Muscle layer of colon (tissue), 2 donors: ENCODE measurements at regions not wholly inside any gene's neighbourhood (a gene's known extent, or its start where the extent isn't known, plus 50 kb on each side); places are given as distances from the start of the nearest gene placed in this dataset.

Experiments
- H3K27ac ChIP-seq: one replicate; pipeline ENCODE4 v1.7.0; 2013; ENCODE audit warnings: low read depth, mild to moderate bottlenecking, low read length, moderate library complexity
- H3K27me3 ChIP-seq, 2 donors: one replicate each; pipeline ENCODE4 v1.7.0; 2013; ENCODE audit warnings: low read length in 2 of 2, mild to moderate bottlenecking in 2 of 2; ENCODE audit not compliant: insufficient read depth in 2 of 2, control insufficient read depth in 1 of 2
- H3K36me3 ChIP-seq: one replicate; pipeline ENCODE4 v1.7.0; 2013; ENCODE audit warnings: mild to moderate bottlenecking, low read length; ENCODE audit not compliant: insufficient read depth
- H3K4me1 ChIP-seq: one replicate; pipeline ENCODE4 v1.7.0; 2013; ENCODE audit warnings: mild to moderate bottlenecking, low read length; ENCODE audit not compliant: insufficient read depth
- H3K4me3 ChIP-seq, 2 donors: one replicate each; pipeline ENCODE4 v1.7.0; 2013; ENCODE audit warnings: low read length in 2 of 2, low read depth in 1 of 2, mild to moderate bottlenecking in 1 of 2, moderate library complexity in 1 of 2
- H3K9ac ChIP-seq: one replicate; pipeline ENCODE4 v1.7.0; 2013; ENCODE audit warnings: low read length
- H3K9me3 ChIP-seq: one replicate; pipeline ENCODE4 v1.7.0; 2013; ENCODE audit warnings: mild to moderate bottlenecking, low read length
- donor health status: abdominal sarcoma.
- donor health status: Adenocarcinoma of cecum.

DNA sequence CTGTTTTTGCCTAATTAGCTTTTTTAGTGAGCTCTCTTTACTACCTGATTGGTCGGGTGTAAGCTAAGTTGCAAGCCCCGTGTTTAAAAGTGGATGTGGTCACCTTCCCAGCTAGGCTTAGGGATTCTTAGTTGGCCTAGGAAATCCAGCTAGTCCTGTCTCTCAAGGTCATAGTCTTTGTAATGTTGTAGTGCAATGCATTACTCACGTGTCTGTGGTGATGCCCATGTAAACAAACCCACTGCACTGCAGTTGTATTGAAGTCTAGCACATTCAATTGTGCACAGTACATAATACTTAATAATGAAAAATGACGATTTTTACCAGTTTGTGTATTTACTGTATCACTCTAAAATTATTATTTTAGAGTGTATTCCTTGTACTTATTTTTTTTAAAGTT is 335.5 kb downstream of the NUAK1 start:
- no peak overlapping the region for H3K9ac ChIP-seq
- H3K4me3 ChIP-seq: no peak overlapping the region
- H3K36me3 ChIP-seq: no peaks in the 10 kb centered on the region
- H3K27me3 ChIP-seq: no peaks in the 10 kb centered on the region
- H3K27ac ChIP-seq: no peak overlapping the region
- no peaks in the 10 kb centered on the region for H3K9me3 ChIP-seq
- H3K4me1 ChIP-seq: no peaks in the 10 kb centered on the region

DNA sequence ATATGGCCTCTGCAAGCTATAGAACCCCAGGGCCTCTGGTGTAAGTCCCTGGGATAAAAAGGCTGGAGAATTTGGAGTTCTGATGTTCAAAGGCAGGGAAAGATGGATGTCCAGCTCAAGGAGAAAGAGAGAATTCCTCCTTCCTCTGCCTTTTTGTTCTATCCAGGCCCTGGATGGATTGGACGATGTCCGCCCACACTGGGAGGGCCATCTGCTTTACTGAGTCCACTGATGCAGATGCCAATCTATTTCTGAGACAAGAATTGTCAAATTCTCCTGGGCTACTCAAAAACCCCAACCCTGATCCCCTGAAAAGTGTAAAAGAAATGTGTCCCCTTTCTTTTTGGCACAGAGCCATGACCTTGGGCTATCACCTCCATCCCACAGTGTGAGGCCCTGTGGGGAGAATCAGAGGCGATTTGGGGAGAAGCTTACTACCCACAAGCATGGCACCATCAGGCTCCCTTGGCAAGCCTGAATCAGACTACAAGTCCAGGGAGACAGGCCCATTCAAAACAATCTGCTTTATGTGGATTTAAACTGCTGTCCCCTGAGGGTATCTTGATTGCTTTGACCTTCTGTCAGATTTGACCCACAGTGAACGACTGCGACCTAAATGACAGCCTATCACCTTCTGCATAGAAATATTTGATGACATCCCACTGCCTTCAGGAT is 334.0 kb downstream of the NUAK1 start:
- H3K9ac ChIP-seq: no peak overlapping the region
- no peak overlapping the region for H3K27ac ChIP-seq
- H3K9me3 ChIP-seq: no peaks in the 10 kb centered on the region
- H3K4me3 ChIP-seq: no peak overlapping the region
- H3K4me1 ChIP-seq: no peaks in the 10 kb centered on the region
- no peaks in the 10 kb centered on the region for H3K27me3 ChIP-seq
- H3K36me3 ChIP-seq: no peaks in the 10 kb centered on the region

- Histone ChIP-seq H3K9me3 (no peaks in the 10 kb centered on the region), H3K4me3 (no peak overlapping the region), H3K9ac (no peak overlapping the region), H3K36me3 (no peaks in the 10 kb centered on the region), H3K27me3 (no peaks in the 10 kb centered on the region), H3K27ac (no peak overlapping the region), H3K4me1 (no peaks in the 10 kb centered on the region)
Observed at GRCh38 chr12:105805730-105806399, 332.9 kb downstream of the NUAK1 start.

- Histone ChIP-seq H3K36me3 (no peaks in the 10 kb centered on the region), H3K27me3 (no peaks in the 10 kb centered on the region), H3K9me3 (no peaks in the 10 kb centered on the region), H3K4me1 (no peaks in the 10 kb centered on the region), H3K9ac (no peak overlapping the region), H3K27ac (no peak overlapping the region), H3K4me3 (no peak overlapping the region)
Observed at GRCh38 chr12:105806400-105806770, 332.4 kb downstream of the NUAK1 start.

GRCh38 chr12:105812366-105812765 is 326.4 kb downstream of the NUAK1 start:
- H3K36me3 ChIP-seq: no peaks in the 10 kb centered on the region
- no peaks in the 10 kb centered on the region for H3K4me1 ChIP-seq
- H3K9me3 ChIP-seq: no peaks in the 10 kb centered on the region
- H3K27ac ChIP-seq: no peak overlapping the region
- H3K4me3 ChIP-seq: no peak overlapping the region
- H3K9ac ChIP-seq: no peak overlapping the region
- H3K27me3 ChIP-seq: no peaks in the 10 kb centered on the region

- H3K36me3 ChIP-seq: no peaks in the 10 kb centered on the region
- no peak overlapping the region for H3K9ac ChIP-seq
- H3K4me3 ChIP-seq: no peak overlapping the region
- H3K4me1 ChIP-seq: no peaks in the 10 kb centered on the region
- no peak overlapping the region for H3K27ac ChIP-seq
- no peaks in the 10 kb centered on the region for H3K27me3 ChIP-seq
- H3K9me3 ChIP-seq: no peaks in the 10 kb centered on the region
Observed at GRCh38 chr12:105813201-105813600, 325.6 kb downstream of the NUAK1 start.

- Histone ChIP-seq H3K9ac (no peak overlapping the region), H3K27ac (no peak overlapping the region), H3K4me1 (no peaks in the 10 kb centered on the region), H3K36me3 (no peaks in the 10 kb centered on the region), H3K9me3 (no peaks in the 10 kb centered on the region), H3K4me3 (no peak overlapping the region), H3K27me3 (no peaks in the 10 kb centered on the region)
Observed at GRCh38 chr12:105814283-105814682, 324.5 kb downstream of the NUAK1 start.

DNA sequence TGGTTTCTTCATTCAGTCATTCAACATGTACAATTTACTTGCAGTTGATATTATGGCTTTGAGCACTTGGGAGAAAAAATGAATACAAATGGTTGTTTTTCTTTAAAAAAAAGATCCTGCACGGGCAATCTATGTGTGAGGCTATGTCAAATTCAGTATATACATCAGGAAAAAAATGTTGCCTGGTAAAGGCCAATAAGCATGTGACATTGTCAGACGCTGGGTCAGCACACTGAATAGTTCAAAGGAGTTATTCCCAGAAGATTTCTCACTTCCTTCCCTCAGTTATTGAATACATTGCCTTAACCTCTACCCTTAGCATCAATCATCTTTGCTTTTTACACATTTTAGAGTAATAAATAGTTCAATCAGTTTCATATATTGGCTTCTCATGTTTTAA is 319.2 kb downstream of the NUAK1 start:
- no peaks in the 10 kb centered on the region for H3K4me1 ChIP-seq
- H3K27ac ChIP-seq: no peak overlapping the region
- no peaks in the 10 kb centered on the region for H3K27me3 ChIP-seq

GRCh38 chr12:105820429-105821125 is 318.2 kb downstream of the NUAK1 start:
- no peaks in the 10 kb centered on the region for H3K9me3 ChIP-seq
- H3K27ac ChIP-seq: no peak overlapping the region
- no peak overlapping the region for H3K9ac ChIP-seq
- H3K4me3 ChIP-seq: no peak overlapping the region
- H3K27me3 ChIP-seq: no peaks in the 10 kb centered on the region
- no peaks in the 10 kb centered on the region for H3K4me1 ChIP-seq
- no peaks in the 10 kb centered on the region for H3K36me3 ChIP-seq

More for the DNA sequence above, 319.2 kb downstream of the NUAK1 start:
- no peak overlapping the region for H3K4me3 ChIP-seq
- H3K9me3 ChIP-seq: no peaks in the 10 kb centered on the region
- H3K9ac ChIP-seq: no peak overlapping the region
- H3K36me3 ChIP-seq: no peaks in the 10 kb centered on the region

DNA sequence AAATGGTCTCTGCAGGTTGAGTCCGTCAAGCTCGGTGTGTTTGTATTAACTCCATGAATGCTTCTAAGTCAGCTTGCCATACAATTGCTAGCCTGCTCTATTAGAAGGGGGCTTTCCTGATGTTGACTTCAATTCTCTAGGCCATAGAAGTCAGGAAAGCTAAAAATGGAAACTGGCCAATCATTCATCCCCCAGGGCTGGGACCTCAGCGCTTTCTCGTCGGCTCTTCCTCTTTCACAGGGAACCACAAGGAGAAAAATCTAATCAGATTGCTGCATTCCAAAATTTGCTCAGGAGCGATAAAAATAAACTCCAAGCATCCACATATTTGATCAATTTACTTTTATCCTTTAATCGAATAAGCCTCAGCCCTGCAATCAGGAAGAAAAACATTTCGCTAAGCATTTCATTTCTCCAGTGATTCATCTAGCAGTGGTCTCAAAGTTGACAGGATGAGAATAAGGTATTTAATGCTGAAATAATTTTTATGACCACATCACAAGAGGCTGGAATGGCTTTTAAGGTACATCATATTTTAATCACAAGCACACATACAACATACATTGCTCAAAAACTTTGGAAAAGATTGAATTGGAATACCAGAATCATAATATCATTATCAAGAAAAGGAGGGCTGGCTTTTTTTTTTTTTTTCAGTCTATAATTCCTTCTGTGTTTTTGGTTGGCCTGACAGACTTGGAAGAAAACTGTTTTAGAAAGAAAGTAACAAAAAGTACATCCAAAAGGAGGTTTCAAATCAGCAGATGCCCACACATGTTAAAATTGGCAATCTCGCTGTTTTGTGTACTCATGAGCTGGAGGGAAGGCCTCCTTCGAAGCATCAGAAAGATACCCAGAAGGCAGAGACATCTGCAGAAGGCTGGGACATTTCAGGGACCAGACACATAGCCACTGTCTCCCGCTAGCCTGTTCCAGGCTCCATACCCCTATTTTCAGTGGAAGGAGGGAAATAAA is 316.3 kb downstream of the NUAK1 start:
- Histone ChIP-seq H3K27me3 (no peaks in the 10 kb centered on the region), H3K4me1 (no peaks in the 10 kb centered on the region), H3K36me3 (no peaks in the 10 kb centered on the region), H3K4me3 (no peak overlapping the region), H3K9ac (no peak overlapping the region), H3K9me3 (no peaks in the 10 kb centered on the region), H3K27ac (no peak overlapping the region)

GRCh38 chr12:105823810-105824209 is 314.9 kb downstream of the NUAK1 start:
- Histone ChIP-seq H3K4me1 (no peaks in the 10 kb centered on the region), H3K36me3 (no peaks in the 10 kb centered on the region), H3K4me3 (no peak overlapping the region), H3K27me3 (no peaks in the 10 kb centered on the region), H3K9me3 (no peaks in the 10 kb centered on the region), H3K9ac (no peak overlapping the region), H3K27ac (no peak overlapping the region)
